ENCODE measurements at regions not wholly inside any gene's neighbourhood (a gene's known extent, or its start where the extent isn't known, plus 50 kb on each side); places are given as distances from the start of the nearest gene placed in this dataset.

GRCh38 chr1:191897134-191897533 lies 261.1 kb upstream of the RGS18 start:
- H3K27me3 ChIP-seq (ENCODE audit: control insufficient read depth, insufficient read depth, low read length) = no peaks in the 10 kb centered on the region

DNA sequence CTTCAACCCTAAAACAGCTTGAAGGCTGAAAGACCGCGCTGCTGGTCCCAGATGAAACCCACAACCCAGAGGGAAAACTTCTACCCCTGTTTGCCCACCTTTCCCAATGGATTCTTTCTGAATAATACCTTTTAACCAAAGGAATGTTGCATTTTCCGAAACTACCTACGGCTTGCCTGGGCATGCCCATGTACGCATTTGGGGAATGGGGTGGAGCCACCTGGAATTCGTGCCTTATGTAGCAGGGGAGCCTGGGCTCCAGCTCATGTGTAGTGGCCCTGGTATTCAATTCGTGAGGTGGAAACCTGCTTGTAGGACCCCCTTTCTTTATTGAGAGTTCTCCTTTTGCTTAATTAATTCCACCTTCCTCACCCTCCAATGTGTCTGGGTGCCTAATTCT lies 256.6 kb upstream of the RGS18 start:
- no peak overlapping the region for H3K9ac ChIP-seq (ENCODE audit: low read depth, low read length)
- H3K27me3 ChIP-seq (ENCODE audit: control insufficient read depth, insufficient read depth, low read length) = no peaks in the 10 kb centered on the region
- no peaks in the 10 kb centered on the region for H3K4me1 ChIP-seq (ENCODE audit: control insufficient read depth, insufficient read depth, low read length)
- no peaks in the 10 kb centered on the region for H3K36me3 ChIP-seq (ENCODE audit: insufficient read depth, low read length)
- H3K4me2 ChIP-seq (ENCODE audit: low read length) = no peak overlapping the region
- no peaks in the 10 kb centered on the region for H3K9me3 ChIP-seq (replicated peaks; ENCODE audit: low read length)
- H3K4me3 ChIP-seq (ENCODE audit: low read length) = no peak overlapping the region

More at GRCh38 chr1:191897134-191897533, 261.1 kb upstream of the RGS18 start:
- H3K36me3 ChIP-seq (ENCODE audit: insufficient read depth, low read length) = no peaks in the 10 kb centered on the region
- H3K4me3 ChIP-seq (ENCODE audit: low read length) = no peak overlapping the region
- no peak overlapping the region for H3K4me2 ChIP-seq (ENCODE audit: low read length)
- H3K9me3 ChIP-seq (replicated peaks; ENCODE audit: low read length) = no peaks in the 10 kb centered on the region
- no peak overlapping the region for H3K9ac ChIP-seq (ENCODE audit: low read depth, low read length)
- H3K4me1 ChIP-seq (ENCODE audit: control insufficient read depth, insufficient read depth, low read length) = no peaks in the 10 kb centered on the region

DNA sequence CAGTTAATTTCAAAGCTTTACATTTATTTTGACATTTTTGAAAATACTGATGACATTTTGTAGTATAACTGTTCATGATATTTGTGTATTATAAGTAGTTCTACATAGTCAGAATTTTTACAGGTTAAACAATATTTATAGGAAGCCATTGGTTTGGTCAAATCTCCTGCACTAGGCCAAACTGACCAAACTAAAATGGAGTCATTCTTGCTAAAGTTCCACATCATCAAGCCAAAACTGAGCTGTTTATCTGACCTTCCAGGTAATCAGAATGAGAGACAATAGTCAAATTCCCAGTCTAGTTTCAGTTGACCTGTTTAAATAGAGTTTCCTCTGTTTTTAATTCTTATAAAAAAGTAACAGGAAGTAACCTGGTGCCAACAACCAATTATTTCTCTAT lies 253.3 kb upstream of the RGS18 start:
- Histone ChIP-seq H3K27me3 (ENCODE audit: control insufficient read depth, insufficient read depth, low read length) (no peaks in the 10 kb centered on the region), H3K4me3 (ENCODE audit: low read length) (no peak overlapping the region), H3K9ac (ENCODE audit: low read depth, low read length) (no peak overlapping the region), H3K36me3 (ENCODE audit: insufficient read depth, low read length) (no peaks in the 10 kb centered on the region), H3K4me1 (ENCODE audit: control insufficient read depth, insufficient read depth, low read length) (no peaks in the 10 kb centered on the region), H3K9me3 (replicated peaks; ENCODE audit: low read length) (no peaks in the 10 kb centered on the region), H3K4me2 (ENCODE audit: low read length) (no peak overlapping the region)

DNA sequence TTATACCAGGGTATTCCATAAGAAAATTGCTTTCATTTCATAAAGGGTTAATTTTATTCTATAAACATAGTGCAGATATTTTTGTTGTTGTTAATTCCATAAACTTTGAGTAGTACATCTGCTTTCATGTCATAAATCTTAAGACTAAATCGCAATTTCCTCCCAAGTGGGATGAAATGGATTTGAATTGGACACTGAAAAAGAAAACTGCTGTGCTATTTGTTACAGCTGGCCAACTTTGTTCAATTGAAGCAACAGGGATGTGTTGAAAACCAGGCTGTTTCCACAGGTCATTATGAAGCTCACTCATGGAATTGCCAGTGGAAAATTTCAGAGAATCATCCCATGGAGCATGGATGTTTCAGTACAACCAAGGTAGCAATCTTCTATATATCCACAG lies 252.5 kb upstream of the RGS18 start:
- no peak overlapping the region for H3K4me2 ChIP-seq (ENCODE audit: low read length)
- H3K27me3 ChIP-seq (ENCODE audit: control insufficient read depth, insufficient read depth, low read length) = no peaks in the 10 kb centered on the region
- no peak overlapping the region for H3K9ac ChIP-seq (ENCODE audit: low read depth, low read length)
- no peaks in the 10 kb centered on the region for H3K36me3 ChIP-seq (ENCODE audit: insufficient read depth, low read length)
- no peaks in the 10 kb centered on the region for H3K9me3 ChIP-seq (replicated peaks; ENCODE audit: low read length)
- no peaks in the 10 kb centered on the region for H3K4me1 ChIP-seq (ENCODE audit: control insufficient read depth, insufficient read depth, low read length)
- H3K4me3 ChIP-seq (ENCODE audit: low read length) = no peak overlapping the region

DNA sequence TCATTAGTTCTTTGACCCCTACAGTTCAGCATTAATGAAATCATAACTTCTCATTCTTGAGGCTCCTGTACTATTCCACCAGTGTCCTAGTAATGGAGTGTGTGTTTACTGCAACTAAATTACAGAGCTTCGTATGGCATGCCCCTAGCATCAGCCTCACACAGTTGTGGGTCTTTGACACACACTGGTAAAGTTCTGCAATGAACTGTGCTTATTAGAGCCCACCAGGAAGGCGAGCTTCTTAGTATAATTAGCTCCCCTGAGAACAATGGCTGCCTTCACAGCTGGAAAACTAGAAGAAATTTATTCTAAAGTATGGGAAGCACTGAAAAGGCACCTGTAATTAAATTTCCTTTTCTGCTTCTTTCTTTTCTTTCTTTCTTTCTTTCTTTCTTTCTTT lies 251.1 kb upstream of the RGS18 start:
- H3K27me3 ChIP-seq (ENCODE audit: control insufficient read depth, insufficient read depth, low read length) = no peaks in the 10 kb centered on the region
- H3K36me3 ChIP-seq (ENCODE audit: insufficient read depth, low read length) = no peaks in the 10 kb centered on the region
- H3K4me1 ChIP-seq (ENCODE audit: control insufficient read depth, insufficient read depth, low read length) = no peaks in the 10 kb centered on the region
- no peaks in the 10 kb centered on the region for H3K9me3 ChIP-seq (replicated peaks; ENCODE audit: low read length)
- no peak overlapping the region for H3K9ac ChIP-seq (ENCODE audit: low read depth, low read length)
- H3K4me2 ChIP-seq (ENCODE audit: low read length) = no peak overlapping the region
- H3K4me3 ChIP-seq (ENCODE audit: low read length) = no peak overlapping the region

DNA sequence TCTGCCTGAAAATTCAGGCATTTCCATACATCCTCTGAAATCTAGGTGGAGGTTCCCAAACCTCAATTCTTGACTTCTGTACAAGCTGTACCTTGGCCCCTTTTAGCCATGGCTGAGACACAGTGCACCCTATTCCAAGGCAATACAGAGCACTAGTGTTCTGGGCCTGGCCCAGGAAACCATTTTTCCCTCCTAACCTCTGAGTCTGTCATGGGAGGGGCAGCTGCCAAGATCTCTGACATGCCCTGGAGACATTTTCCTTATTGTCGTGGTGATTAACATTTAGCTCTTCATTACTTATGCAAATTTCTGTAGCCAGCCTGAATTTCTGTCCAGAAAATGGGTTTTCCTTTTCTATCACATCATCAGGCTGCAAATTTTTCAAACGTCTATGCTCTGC lies 248.0 kb upstream of the RGS18 start:
- H3K36me3 ChIP-seq (ENCODE audit: insufficient read depth, low read length) = no peaks in the 10 kb centered on the region
- no peaks in the 10 kb centered on the region for H3K27me3 ChIP-seq (ENCODE audit: control insufficient read depth, insufficient read depth, low read length)
- H3K4me2 ChIP-seq (ENCODE audit: low read length) = no peak overlapping the region
- H3K4me3 ChIP-seq (ENCODE audit: low read length) = no peak overlapping the region
- no peak overlapping the region for H3K9ac ChIP-seq (ENCODE audit: low read depth, low read length)
- no peaks in the 10 kb centered on the region for H3K9me3 ChIP-seq (replicated peaks; ENCODE audit: low read length)
- no peaks in the 10 kb centered on the region for H3K4me1 ChIP-seq (ENCODE audit: control insufficient read depth, insufficient read depth, low read length)

GRCh38 chr1:191912517-191912916 lies 245.7 kb upstream of the RGS18 start:
- no peak overlapping the region for H3K9ac ChIP-seq (ENCODE audit: low read depth, low read length)
- H3K36me3 ChIP-seq (ENCODE audit: insufficient read depth, low read length) = no peaks in the 10 kb centered on the region
- no peaks in the 10 kb centered on the region for H3K4me1 ChIP-seq (ENCODE audit: control insufficient read depth, insufficient read depth, low read length)
- H3K9me3 ChIP-seq (replicated peaks; ENCODE audit: low read length) = no peaks in the 10 kb centered on the region
- no peak overlapping the region for H3K4me3 ChIP-seq (ENCODE audit: low read length)
- H3K4me2 ChIP-seq (ENCODE audit: low read length) = no peak overlapping the region
- no peaks in the 10 kb centered on the region for H3K27me3 ChIP-seq (ENCODE audit: control insufficient read depth, insufficient read depth, low read length)

- no peak overlapping the region for H3K4me3 ChIP-seq (ENCODE audit: low read length)
- H3K9me3 ChIP-seq (replicated peaks; ENCODE audit: low read length) = no peaks in the 10 kb centered on the region
- H3K36me3 ChIP-seq (ENCODE audit: insufficient read depth, low read length) = no peaks in the 10 kb centered on the region
- no peak overlapping the region for H3K4me2 ChIP-seq (ENCODE audit: low read length)
- no peaks in the 10 kb centered on the region for H3K4me1 ChIP-seq (ENCODE audit: control insufficient read depth, insufficient read depth, low read length)
- no peak overlapping the region for H3K9ac ChIP-seq (ENCODE audit: low read depth, low read length)
- H3K27me3 ChIP-seq (ENCODE audit: control insufficient read depth, insufficient read depth, low read length) = no peaks in the 10 kb centered on the region
These were observed 244.8 kb upstream of the RGS18 start for GRCh38 chr1:191913260-191913977.

- Histone ChIP-seq H3K4me1 (ENCODE audit: control insufficient read depth, insufficient read depth, low read length) (no peaks in the 10 kb centered on the region), H3K36me3 (ENCODE audit: insufficient read depth, low read length) (no peaks in the 10 kb centered on the region), H3K4me2 (ENCODE audit: low read length) (no peak overlapping the region), H3K9ac (ENCODE audit: low read depth, low read length) (no peak overlapping the region), H3K4me3 (ENCODE audit: low read length) (no peak overlapping the region), H3K9me3 (replicated peaks; ENCODE audit: low read length) (no peaks in the 10 kb centered on the region), H3K27me3 (ENCODE audit: control insufficient read depth, insufficient read depth, low read length) (no peaks in the 10 kb centered on the region)
These were observed 228.9 kb upstream of the RGS18 start for GRCh38 chr1:191929383-191929782.

GRCh38 chr1:191943684-191944083 lies 214.6 kb upstream of the RGS18 start:
- H3K4me1 ChIP-seq (ENCODE audit: control insufficient read depth, insufficient read depth, low read length) = no peaks in the 10 kb centered on the region
- H3K4me3 ChIP-seq (ENCODE audit: low read length) = no peak overlapping the region
- H3K9ac ChIP-seq (ENCODE audit: low read depth, low read length) = no peak overlapping the region
- H3K36me3 ChIP-seq (ENCODE audit: insufficient read depth, low read length) = no peaks in the 10 kb centered on the region
- H3K4me2 ChIP-seq (ENCODE audit: low read length) = no peak overlapping the region
- H3K9me3 ChIP-seq (replicated peaks; ENCODE audit: low read length) = no peaks in the 10 kb centered on the region
- H3K27me3 ChIP-seq (ENCODE audit: control insufficient read depth, insufficient read depth, low read length) = no peaks in the 10 kb centered on the region

GRCh38 chr1:191953526-191953925 lies 204.7 kb upstream of the RGS18 start:
- H3K9ac ChIP-seq (ENCODE audit: low read depth, low read length) = no peak overlapping the region
- no peaks in the 10 kb centered on the region for H3K36me3 ChIP-seq (ENCODE audit: insufficient read depth, low read length)
- no peak overlapping the region for H3K4me3 ChIP-seq (ENCODE audit: low read length)
- no peaks in the 10 kb centered on the region for H3K4me1 ChIP-seq (ENCODE audit: control insufficient read depth, insufficient read depth, low read length)
- H3K4me2 ChIP-seq (ENCODE audit: low read length) = no peak overlapping the region
- H3K9me3 ChIP-seq (replicated peaks; ENCODE audit: low read length) = no peaks in the 10 kb centered on the region
- no peaks in the 10 kb centered on the region for H3K27me3 ChIP-seq (ENCODE audit: control insufficient read depth, insufficient read depth, low read length)

DNA sequence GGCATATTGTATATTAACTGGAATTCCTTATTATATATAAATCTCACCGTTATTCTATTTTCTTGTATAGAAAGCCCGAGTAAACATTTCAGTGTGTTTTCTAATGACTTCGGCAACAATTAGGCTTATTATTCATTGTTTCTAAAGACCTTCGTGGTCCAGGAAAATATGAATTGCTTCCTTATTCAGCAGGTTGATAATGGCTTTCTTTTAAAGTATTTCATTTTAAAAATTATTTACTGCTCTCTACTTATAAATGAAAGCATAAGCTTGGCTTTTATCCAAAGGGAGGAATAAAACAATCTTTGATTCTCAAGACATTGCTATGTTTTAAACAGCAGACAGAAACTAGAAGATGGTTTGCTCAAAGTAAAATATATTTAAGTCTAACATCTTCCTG lies 198.4 kb upstream of the RGS18 start:
- no peak overlapping the region for H3K9ac ChIP-seq (ENCODE audit: low read depth, low read length)
- H3K36me3 ChIP-seq (ENCODE audit: insufficient read depth, low read length) = no peaks in the 10 kb centered on the region
- no peak overlapping the region for H3K4me3 ChIP-seq (ENCODE audit: low read length)
- no peaks in the 10 kb centered on the region for H3K9me3 ChIP-seq (replicated peaks; ENCODE audit: low read length)
- H3K4me2 ChIP-seq (ENCODE audit: low read length) = no peak overlapping the region
- no peaks in the 10 kb centered on the region for H3K27me3 ChIP-seq (ENCODE audit: control insufficient read depth, insufficient read depth, low read length)
- peaks cover 16% of the 10 kb centered on the region for H3K4me1 ChIP-seq (ENCODE audit: control insufficient read depth, insufficient read depth, low read length)

Data from skeletal muscle satellite cell (primary cell).